GM21786 (cell line): ENCODE measurements at regions not wholly inside any gene's neighbourhood (a gene's known extent, or its start where the extent isn't known, plus 50 kb on each side); places are given as distances from the start of the nearest gene placed in this dataset.

Experiments
- ATAC-seq: cut with Tn5 transposase; IDR thresholded peaks from one replicate; pipeline ENCODE4 v1.9.1; 2021; ENCODE audit not compliant: unreplicated experiment

DNA sequence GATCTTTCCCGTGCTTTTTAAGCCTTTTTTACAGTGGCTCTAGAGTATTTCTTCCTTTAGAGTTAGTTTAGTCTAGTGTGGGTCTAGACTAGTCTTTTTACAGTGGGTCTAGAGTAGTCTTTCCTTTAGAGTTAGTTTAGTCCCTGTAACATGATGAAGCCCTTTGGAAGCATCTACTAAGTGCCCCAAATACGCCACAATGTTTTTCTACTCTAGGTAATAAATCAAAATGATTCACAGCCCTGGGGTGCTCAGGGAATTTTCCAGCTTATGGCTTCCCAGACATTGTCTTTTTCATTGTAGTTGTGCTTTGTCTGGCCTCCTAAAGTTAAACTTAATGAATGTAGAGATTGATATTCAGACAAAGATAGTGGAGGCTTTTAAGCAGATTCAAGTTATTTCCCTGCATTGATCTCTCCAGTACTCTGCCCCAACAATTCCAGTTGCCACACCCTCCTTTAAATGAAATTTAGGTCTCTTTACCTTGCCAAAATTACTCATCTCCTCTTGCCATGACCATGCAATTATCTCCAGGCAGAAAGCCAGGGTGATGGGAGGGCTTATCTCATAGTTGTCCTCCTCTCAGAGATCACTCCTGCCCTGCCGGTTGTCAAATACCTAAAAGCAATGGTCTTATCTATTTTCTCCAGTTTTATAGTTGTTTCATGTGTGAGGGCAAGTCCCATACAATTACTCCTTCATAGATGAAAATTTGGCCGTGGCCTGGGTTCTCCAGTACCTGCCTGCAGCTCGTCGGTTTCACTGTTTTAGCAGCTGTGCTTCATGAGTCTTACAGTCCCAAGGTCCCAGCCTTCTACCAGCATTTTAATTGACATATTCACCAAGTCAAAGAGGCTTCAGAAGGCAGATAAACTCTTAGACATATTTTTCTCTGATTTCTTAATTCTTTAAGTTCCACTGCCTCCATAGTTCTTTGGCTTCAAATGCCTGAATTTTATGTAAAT, 794.0 kb upstream of the COX7C start:
- ATAC-seq = no peak

DNA sequence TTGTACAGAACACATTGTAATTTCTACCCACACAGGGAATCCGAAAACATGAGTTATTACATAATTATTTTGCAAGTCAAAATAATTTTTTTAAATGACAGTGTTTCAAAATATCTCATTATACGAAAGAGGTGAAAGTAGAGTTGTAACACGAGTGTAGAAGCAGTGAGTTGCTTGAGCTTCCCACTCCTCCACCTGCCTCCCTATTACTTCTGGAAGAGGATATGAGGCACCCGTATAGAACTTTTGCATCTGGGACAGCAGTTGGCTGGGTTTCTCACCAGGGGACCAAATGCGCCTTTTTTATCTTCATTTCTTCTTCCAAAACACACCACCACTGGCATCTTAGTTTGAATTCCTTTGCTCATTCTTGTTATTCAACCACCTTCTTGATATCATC, 779.0 kb upstream of the COX7C start:
- ATAC-seq = no peak

- ATAC-seq = no peak
These were observed 776.1 kb upstream of the COX7C start for GRCh38 chr5:85841653-85842052.

GRCh38 chr5:85843535-85843934, 774.2 kb upstream of the COX7C start:
- no peak for ATAC-seq

DNA sequence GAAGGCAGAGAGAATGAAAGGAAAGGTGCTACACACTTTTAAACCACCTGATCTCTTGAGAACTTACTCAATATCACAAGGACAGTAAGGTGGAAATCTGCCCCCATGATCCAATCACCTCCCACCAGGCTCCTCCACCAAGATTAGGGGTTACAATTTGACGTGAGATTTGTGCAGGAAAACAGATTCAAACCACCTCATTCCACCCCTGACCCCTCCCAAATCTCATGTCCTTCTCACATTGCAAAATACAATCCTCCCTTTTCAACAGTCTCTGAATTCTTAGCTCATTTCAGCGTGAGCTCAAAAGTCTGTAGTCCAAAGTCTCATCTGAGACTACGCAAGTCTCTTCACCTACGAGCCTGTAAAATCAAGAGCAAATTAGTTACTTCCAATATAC, 768.3 kb upstream of the COX7C start:
- ATAC-seq = no peak

DNA sequence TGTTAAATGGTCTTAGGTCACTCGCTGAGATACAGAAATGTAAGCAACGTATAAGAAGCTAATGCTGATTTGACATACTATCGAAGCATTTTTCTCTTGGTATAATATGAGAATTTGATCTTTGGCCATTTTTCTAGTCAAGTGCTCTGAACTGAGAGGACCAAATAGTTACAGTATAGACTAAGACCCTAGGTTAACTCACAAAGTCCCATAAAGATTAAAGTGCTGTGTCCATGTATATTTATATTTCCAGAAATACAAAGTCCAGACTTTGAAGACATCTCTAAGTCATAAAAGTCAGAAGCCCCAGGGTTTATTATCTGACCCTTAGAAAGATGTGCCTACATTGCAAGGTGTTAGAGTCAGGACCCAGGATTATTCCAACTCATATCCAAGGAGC, 752.4 kb upstream of the COX7C start:
- no peak for ATAC-seq

DNA sequence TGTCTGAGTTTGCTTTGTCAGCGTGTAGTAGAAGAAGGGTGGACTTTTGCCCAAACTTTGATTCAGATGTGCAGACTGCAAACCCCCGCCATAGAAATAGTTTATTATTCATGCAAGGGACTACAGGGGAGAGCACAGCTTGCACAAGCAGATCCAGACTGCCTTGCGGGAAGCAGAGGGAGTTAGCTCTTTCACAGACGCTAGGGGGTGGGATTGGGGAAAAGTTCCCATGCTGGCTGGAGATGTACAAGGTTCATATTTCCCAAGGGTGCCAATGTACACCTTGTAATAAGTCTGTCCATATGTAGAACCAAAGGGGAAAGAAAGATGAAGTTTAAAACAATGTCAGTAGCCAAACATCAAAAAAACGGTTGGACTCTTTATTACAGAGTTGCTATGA, 749.7 kb upstream of the COX7C start:
- ATAC-seq = no peak

DNA sequence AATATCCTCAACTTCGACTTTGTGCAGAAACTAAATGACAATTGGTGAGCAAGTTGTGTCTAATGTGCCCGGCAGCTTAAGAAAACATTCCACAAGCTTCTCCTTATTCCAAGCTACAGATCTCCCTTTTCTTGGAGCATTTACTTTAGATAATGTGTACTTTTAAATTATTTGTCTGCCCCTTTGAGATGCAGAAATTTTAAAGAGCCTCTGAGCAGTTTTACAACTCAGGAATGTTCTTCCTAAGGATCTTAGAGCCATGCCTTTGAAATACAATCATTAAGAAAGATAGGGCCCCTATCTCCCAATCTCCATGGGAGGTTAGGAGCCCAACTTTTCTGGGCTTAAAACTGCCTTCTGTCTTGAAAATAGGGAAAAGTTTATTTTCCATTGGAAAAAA, 723.7 kb upstream of the COX7C start:
- no peak for ATAC-seq

DNA sequence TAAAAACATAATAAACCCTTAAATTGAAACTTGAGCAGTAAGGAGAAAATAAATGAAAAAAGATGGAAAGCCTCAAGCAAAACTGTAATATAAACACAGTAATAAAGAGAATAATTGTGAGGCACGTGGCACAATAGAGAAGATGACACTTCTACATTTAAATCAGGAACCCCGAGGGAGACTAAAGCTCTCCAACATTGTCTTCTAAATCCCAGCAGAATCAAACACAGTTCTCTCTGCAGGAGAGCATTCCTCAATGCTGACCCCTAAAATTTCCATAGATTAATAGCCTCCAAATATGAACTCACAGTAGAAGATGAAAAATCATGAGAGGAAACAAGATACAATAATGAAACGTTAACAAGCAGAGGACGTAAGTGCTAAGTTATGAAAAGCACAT, 721.2 kb upstream of the COX7C start:
- ATAC-seq = no peak

DNA sequence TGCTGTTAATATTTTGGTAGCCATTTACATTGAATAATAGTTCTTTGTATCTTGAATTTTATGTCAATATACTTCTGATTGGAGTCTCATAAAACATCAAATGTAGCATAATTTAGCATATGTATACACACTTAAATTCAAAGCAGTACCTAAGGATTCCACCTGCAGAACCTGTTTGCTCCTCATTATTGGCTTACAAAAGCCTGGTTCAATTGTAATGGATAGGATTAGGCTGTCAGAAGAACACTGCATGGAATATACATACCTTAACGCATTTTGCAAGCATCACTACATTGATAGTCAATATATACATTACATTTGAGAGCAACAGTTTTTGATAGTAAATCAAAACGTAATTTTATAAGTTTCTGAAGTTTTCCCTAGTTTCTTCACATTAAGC, 711.3 kb upstream of the COX7C start:
- no peak for ATAC-seq

GRCh38 chr5:85910335-85910734, 707.4 kb upstream of the COX7C start:
- no peak for ATAC-seq

GRCh38 chr5:85920984-85921383, 696.8 kb upstream of the COX7C start:
- ATAC-seq = no peak

DNA sequence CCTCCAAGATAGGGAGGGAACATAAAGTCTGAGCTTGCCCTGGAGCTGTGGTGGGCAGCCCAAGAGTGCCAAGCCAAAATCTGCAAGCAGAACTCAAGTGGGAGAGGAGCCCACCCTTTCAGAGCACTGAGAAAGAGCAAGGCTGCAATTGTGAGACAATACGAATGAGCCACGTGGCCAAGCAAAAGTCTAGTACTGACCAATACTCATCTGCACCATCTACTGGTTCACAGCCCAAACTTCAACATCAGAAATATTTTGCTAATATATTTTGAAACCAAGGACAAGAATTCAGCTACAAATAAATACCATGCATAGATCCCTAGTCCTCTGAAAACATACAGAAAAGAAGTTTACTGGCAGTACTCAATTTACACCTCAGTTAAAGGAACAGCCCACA, 696.2 kb upstream of the COX7C start:
- no peak for ATAC-seq

DNA sequence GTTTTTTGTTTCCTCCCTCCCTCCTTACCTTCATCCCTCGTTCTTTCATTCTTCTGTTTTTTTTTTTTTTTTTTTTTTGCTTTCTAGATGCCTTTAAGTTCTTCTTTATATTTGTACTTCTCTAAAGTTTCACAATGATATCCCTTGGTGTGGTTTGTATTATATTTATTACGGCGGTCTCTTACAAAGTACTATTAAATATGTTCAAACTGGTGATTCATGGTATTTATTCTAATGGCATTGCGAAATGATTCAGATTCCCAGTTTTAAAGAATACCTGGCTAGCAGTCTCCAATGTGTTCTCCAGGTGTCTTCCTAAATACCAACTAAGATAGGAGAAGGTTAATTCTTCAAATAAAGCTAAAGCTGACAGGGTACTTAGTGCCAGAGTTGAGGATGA, 690.1 kb upstream of the COX7C start:
- no peak for ATAC-seq

- no peak for ATAC-seq
These were observed 688.0 kb upstream of the COX7C start for GRCh38 chr5:85929713-85930112.

DNA sequence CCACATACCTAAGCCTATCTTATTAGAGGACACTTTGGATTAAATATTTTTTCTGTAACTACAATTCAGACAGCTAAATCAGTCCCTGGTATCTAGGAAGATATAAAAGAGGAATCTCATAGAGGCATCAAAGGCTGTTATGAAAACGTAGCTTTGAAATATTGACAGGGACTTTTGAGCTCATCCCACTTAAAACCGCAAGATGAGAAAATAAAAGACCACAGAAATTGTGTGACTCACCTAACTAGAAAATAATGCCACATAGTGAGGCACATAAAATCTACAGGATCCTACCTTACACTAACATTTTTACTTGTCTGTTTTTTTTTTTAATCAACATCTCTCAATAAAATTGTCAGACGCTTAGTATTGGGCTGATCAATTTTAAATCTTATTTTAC, 686.5 kb upstream of the COX7C start:
- no peak for ATAC-seq

GRCh38 chr5:85938201-85938600, 679.5 kb upstream of the COX7C start:
- ATAC-seq = no peak

DNA sequence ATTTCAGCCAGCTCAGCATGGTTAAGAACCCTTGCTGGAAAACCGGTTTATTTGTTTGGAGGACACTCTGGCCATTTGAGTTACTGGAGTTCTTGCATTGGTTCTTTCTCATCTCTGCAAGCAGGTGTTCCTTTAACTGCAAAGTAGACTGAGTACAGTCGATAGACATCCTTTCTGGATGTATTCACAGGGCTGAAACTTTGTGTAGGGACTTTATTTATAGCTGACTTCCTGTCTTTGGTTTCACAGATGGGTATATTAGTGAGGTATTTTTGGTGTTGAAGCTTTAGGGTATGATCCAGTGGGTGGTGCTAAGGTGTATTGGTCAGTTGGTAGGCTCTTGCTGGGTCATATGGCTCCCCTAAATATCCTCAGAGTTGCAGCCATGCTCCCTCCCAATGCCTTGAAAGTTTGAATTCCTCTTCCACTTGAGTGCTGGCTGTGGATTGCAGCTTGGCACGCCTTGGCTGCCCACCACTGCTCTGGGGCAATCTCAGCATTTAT, 666.0 kb upstream of the COX7C start:
- no peak for ATAC-seq

GRCh38 chr5:85952680-85953079, 665.1 kb upstream of the COX7C start:
- no peak for ATAC-seq

GRCh38 chr5:85967681-85968080, 650.1 kb upstream of the COX7C start:
- no peak for ATAC-seq

DNA sequence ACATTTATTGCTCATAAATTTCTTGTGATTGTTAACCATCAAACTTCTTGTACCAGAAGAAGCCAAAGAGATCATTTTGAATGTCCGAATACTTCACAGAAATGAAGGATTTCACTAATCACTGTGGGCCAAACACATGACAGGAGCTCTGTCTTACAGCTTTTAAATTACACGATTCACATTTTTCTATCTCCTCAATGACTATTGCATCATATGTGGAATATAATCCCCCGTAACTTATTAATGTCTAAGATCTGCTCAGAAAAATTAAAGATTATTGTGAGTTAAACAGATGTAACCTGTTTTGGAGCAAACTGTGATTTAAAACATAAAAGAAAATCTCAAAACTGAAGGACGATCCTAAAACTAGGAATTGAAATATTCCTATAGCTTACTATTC, 645.2 kb upstream of the COX7C start:
- no peak for ATAC-seq

DNA sequence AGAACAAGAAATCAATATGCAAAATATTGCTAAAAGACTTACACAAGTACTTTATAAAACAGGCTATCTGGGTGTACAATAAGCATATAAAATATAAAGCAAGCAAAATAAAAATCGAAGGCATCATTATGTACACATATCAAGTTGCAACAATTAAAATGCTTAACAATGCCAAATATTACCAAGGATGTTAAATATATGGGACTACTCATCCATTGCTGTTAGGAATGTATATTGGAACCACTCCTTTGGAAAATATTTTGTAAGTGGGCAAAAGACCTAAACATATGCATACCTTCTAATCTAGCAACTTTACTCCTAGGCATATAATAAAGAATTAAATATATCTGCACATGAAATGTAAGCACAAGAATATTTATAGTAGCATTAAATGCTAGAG, 632.6 kb upstream of the COX7C start:
- ATAC-seq = no peak

GRCh38 chr5:85990998-85991397, 626.7 kb upstream of the COX7C start:
- ATAC-seq = no peak
